B cell (primary cell): ENCODE measurements at regions not wholly inside any gene's neighbourhood (a gene's known extent, or its start where the extent isn't known, plus 50 kb on each side); places are given as distances from the start of the nearest gene placed in this dataset.

Source experiments
- ATAC-seq: fragments of 200-7000 bp; cut with Tn5 transposase; one replicate; pipeline ENCODE4 v1.10.0; 2021; ENCODE audit warnings: low read depth, mild to moderate bottlenecking, moderate number of reproducible peaks, moderate library complexity
- CTCF ChIA-PET: fragments of 350-600 bp; sonication (Branson Sonifier 250); formaldehyde crosslinking; loops from one replicate; lab custom pipeline; 2021; ENCODE audit warnings: antibody characterized with exemption, inconsistent platforms; lab: Charles Lee
- POLR2A ChIA-PET: fragments of 350-600 bp; sonication (Branson Sonifier 250); formaldehyde crosslinking; loops from one replicate; lab custom pipeline; 2021; ENCODE audit warnings: antibody characterized with exemption; lab: Charles Lee
- DNase-seq: peaks from one replicate; pipeline ENCODE4 v3.0.0; 2013
- H2AFZ ChIP-seq: 2 replicates; pipeline ENCODE4 v1.6.1; 2012; ENCODE audit warnings: mild to moderate bottlenecking, low read depth, low read length; ENCODE audit not compliant: insufficient read depth, poor library complexity, severe bottlenecking
- H3K27ac ChIP-seq, 2 donors: 1 replicate in 1 of 2; 2 replicates in 1 of 2; pipeline ENCODE4 v1.5.1; 2012 to 2013; ENCODE audit warnings: low read length in 2 of 2, mild to moderate bottlenecking in 2 of 2, moderate library complexity in 1 of 2
- H3K27me3 ChIP-seq, 4 experiments: fragments of 200-600 bp in 1 of 4; sonication (generic) in 1 of 4; replicated peaks in 1 of 4; 1 replicate in 2 of 4; 2 replicates in 2 of 4; pipeline versions ENCODE4 v1.6.1 to v1.7.0; 2013 to 2016; ENCODE audit warnings: low read length in 3 of 4, mild to moderate bottlenecking in 2 of 4, mixed read lengths in 1 of 4, moderate library complexity in 1 of 4; ENCODE audit not compliant: insufficient read depth in 4 of 4, control insufficient read depth in 3 of 4; ENCODE audit errors: control extremely low read depth in 1 of 4
- H3K36me3 ChIP-seq, 2 experiments: replicated peaks in 1 of 2; 1 replicate in 1 of 2; 2 replicates in 1 of 2; pipeline versions ENCODE4 v1.6.1 to v1.7.1; 2013; ENCODE audit warnings: low read length in 1 of 2; ENCODE audit not compliant: insufficient read depth in 2 of 2, control insufficient read depth in 1 of 2; ENCODE audit errors: control extremely low read depth in 1 of 2, extremely low read depth in 1 of 2
- H3K4me1 ChIP-seq, 2 donors: fragments of 200-600 bp in 1 of 2; sonication (generic) in 1 of 2; 1 replicate in 1 of 2; 2 replicates in 1 of 2; pipeline versions ENCODE4 v1.5.1 to v1.6.1; 2013 to 2017; ENCODE audit warnings: low read length in 2 of 2; ENCODE audit not compliant: control insufficient read depth in 2 of 2, insufficient read depth in 2 of 2
- H3K4me2 ChIP-seq: replicated peaks from 2 replicates; pipeline ENCODE3; 2012; ENCODE audit warnings: mild to moderate bottlenecking, low read depth, low read length; ENCODE audit not compliant: poor library complexity, severe bottlenecking
- H3K4me3 ChIP-seq, 5 experiments: fragments of 200-600 bp in 1 of 5; sonication (generic) in 1 of 5; 1 replicate in 3 of 5; 2 replicates in 2 of 5; pipeline versions ENCODE4 v1.5.1 to v1.7.0; 2011 to 2016; ENCODE audit warnings: low read length in 4 of 5, mild to moderate bottlenecking in 4 of 5, low read depth in 2 of 5, control low read depth in 1 of 5, moderate library complexity in 1 of 5; ENCODE audit not compliant: insufficient read depth in 1 of 5; ENCODE audit errors: control extremely low read depth in 1 of 5, extremely low read depth in 1 of 5
- H3K79me2 ChIP-seq: fragments of 200-600 bp; sonication (generic); one replicate; pipeline ENCODE4 v1.6.0; 2016; ENCODE audit warnings: low read length; ENCODE audit not compliant: control insufficient read depth, insufficient read depth
- H3K9ac ChIP-seq: fragments of 200-600 bp; sonication (generic); 2 replicates; pipeline ENCODE4 v1.6.1; 2017; ENCODE audit warnings: mild to moderate bottlenecking, low read length, moderate library complexity
- H3K9me3 ChIP-seq, 3 donors: one replicate each; pipeline versions ENCODE4 v1.6.1 to v1.7.1; 2013; ENCODE audit warnings: low read length in 2 of 3; ENCODE audit not compliant: control insufficient read depth in 2 of 3, insufficient read depth in 1 of 3; ENCODE audit errors: control extremely low read depth in 1 of 3
- H4K20me1 ChIP-seq: 2 replicates; pipeline ENCODE4 v1.6.0; 2012; ENCODE audit warnings: mild to moderate bottlenecking, low read length; ENCODE audit not compliant: insufficient read depth, control insufficient read depth, poor library complexity, severe bottlenecking
- H3K27ac Mint-ChIP-seq: one replicate; pipeline ENCODE4 v1.8.0; 2021; ENCODE audit warnings: mixed read lengths
- H3K27me3 Mint-ChIP-seq: one replicate; pipeline ENCODE4 v1.8.0; 2021; ENCODE audit warnings: mixed read lengths
- H3K4me1 Mint-ChIP-seq: one replicate; pipeline ENCODE4 v1.8.0; 2021; ENCODE audit warnings: mixed read lengths
- H3K4me3 Mint-ChIP-seq: one replicate; pipeline ENCODE4 v1.8.0; 2021; ENCODE audit warnings: mixed read lengths
- H3K9me3 Mint-ChIP-seq: one replicate; pipeline ENCODE4 v1.8.0; 2022; ENCODE audit warnings: mixed read lengths; ENCODE audit not compliant: insufficient read depth
- CTCF ChIP-seq: fragments of 200-600 bp; IDR thresholded peaks from one replicate; pipeline ENCODE4 v1.8.0; 2022; ENCODE audit warnings: antibody characterized with exemption, mild to moderate bottlenecking
- EZH2 ChIP-seq: IDR thresholded peaks from 2 replicates; pipeline ENCODE4 v1.6.1; 2012; ENCODE audit warnings: borderline replicate concordance, low read depth, mild to moderate bottlenecking, moderate library complexity, low read length; ENCODE audit not compliant: insufficient read depth, poor library complexity, severe bottlenecking
- WGBS: methylation state at CpG from one replicate; pipeline ENCODE4 v1.1.5; 2013; ENCODE audit warnings: missing lambda C conversion rate; ENCODE audit not compliant: insufficient coverage; 5-methylcytosine and 5-hydroxymethylcytosine counted together
- intact Hi-C: fragments of 100-400 bp; cut with micrococcal nuclease; formaldehyde crosslinking; loops from one replicate; pipeline ENCODE4 v1.10.0; 2022

GRCh38 chr21:35625576-35625975 lies 434.8 kb downstream of the SETD4 start:
- Histone ChIP-seq H3K27ac (no peak overlapping the region), H4K20me1 (no peaks in the 10 kb centered on the region), H3K9ac (no peak overlapping the region), H3K4me3 (no peak overlapping the region), H3K9me3 (no peaks in the 10 kb centered on the region), H3K36me3 (no peaks in the 10 kb centered on the region), H3K79me2 (no peaks in the 10 kb centered on the region), H3K27me3 (peaks cover 0 to 6% (median 0%) of the 10 kb centered on the region in 4 experiments), H3K4me2 (no peak overlapping the region), H2AFZ (no peak overlapping the region), H3K4me1 (no peaks in the 10 kb centered on the region)
- Mint-ChIP-seq H3K4me3 (no peak overlapping the region), H3K9me3 (no peaks in the 10 kb centered on the region), H3K27ac (no peak overlapping the region), H3K27me3 (peaks cover 36% of the 10 kb centered on the region), H3K4me1 (no peaks in the 10 kb centered on the region)
- intact Hi-C loops, result no loop called here
- CTCF ChIA-PET, result no interaction called here
- 87% methylated on average over 3 of the region's 3 CpGs for WGBS
- ATAC-seq (no peak), DNase-seq (no peak)
- TF ChIP-seq EZH2, result no peak
- TF ChIP-seq CTCF, result no peak
- POLR2A ChIA-PET, result no interaction called here

- ATAC-seq (no peak), DNase-seq (no peak)
- Mint-ChIP-seq H3K27ac (no peak overlapping the region), H3K9me3 (no peaks in the 10 kb centered on the region), H3K27me3 (peaks cover 36% of the 10 kb centered on the region), H3K4me1 (no peaks in the 10 kb centered on the region), H3K4me3 (no peak overlapping the region)
- WGBS, result no CpG with 5 or more reads among the region's 2 CpGs
- Histone ChIP-seq H2AFZ (no peak overlapping the region), H3K4me1 (no peaks in the 10 kb centered on the region), H3K9me3 (no peaks in the 10 kb centered on the region), H4K20me1 (no peaks in the 10 kb centered on the region), H3K27ac (no peak overlapping the region), H3K79me2 (no peaks in the 10 kb centered on the region), H3K4me3 (no peak overlapping the region), H3K27me3 (peaks cover 0 to 6% (median 0%) of the 10 kb centered on the region in 4 experiments), H3K36me3 (no peaks in the 10 kb centered on the region), H3K4me2 (no peak overlapping the region), H3K9ac (no peak overlapping the region)
- CTCF ChIA-PET, result no interaction called here
- TF ChIP-seq CTCF (no peak), EZH2 (no peak)
- intact Hi-C loops, result no loop called here
- POLR2A ChIA-PET, result no interaction called here
Measured at GRCh38 chr21:35624901-35625300, 435.4 kb downstream of the SETD4 start.
